ENCODE measurements at regions not wholly inside any gene's neighbourhood (a gene's known extent, or its start where the extent isn't known, plus 50 kb on each side); places are given as distances from the start of the nearest gene placed in this dataset.

- Histone ChIP-seq H3K27ac (ENCODE audit: low read length) (no peak overlapping the region), H3K36me3 (ENCODE audit: control insufficient read depth in 1 of 2, insufficient read depth in 2 of 2, low read length in 2 of 2) (no peaks in the 10 kb centered on the region), H3K9me3 (ENCODE audit: control insufficient read depth in 1 of 2, low read length in 2 of 2) (peaks cover 0 to 21% of the 10 kb centered on the region in 2 donors), H3K4me3 (ENCODE audit: low read depth in 1 of 2, low read length in 2 of 2) (no peak overlapping the region), H3K4me1 (ENCODE audit: control insufficient read depth in 1 of 2, insufficient read depth in 2 of 2, low read length in 2 of 2) (no peaks in the 10 kb centered on the region), H3K27me3 (ENCODE audit: low read depth, low read length) (no peaks in the 10 kb centered on the region)
Measured at GRCh38 chr10:106327747-106328146, 836.8 kb downstream of the SORCS1 start.

GRCh38 chr10:106320876-106321275 lies 843.6 kb downstream of the SORCS1 start:
- H3K4me3 ChIP-seq (ENCODE audit: low read depth in 1 of 2, low read length in 2 of 2) = no peak overlapping the region
- no peak overlapping the region for H3K27ac ChIP-seq (ENCODE audit: low read length)
- no peaks in the 10 kb centered on the region for H3K4me1 ChIP-seq (ENCODE audit: control insufficient read depth in 1 of 2, insufficient read depth in 2 of 2, low read length in 2 of 2)
- H3K27me3 ChIP-seq (ENCODE audit: low read depth, low read length) = no peaks in the 10 kb centered on the region
- H3K36me3 ChIP-seq (ENCODE audit: control insufficient read depth in 1 of 2, insufficient read depth in 2 of 2, low read length in 2 of 2) = no peaks in the 10 kb centered on the region
- H3K9me3 ChIP-seq (ENCODE audit: control insufficient read depth in 1 of 2, low read length in 2 of 2) = no peaks in the 10 kb centered on the region

GRCh38 chr10:106320078-106320477 lies 844.4 kb downstream of the SORCS1 start:
- Histone ChIP-seq H3K27me3 (ENCODE audit: low read depth, low read length) (no peaks in the 10 kb centered on the region), H3K36me3 (ENCODE audit: control insufficient read depth in 1 of 2, insufficient read depth in 2 of 2, low read length in 2 of 2) (no peaks in the 10 kb centered on the region), H3K9me3 (ENCODE audit: control insufficient read depth in 1 of 2, low read length in 2 of 2) (no peaks in the 10 kb centered on the region), H3K4me3 (ENCODE audit: low read depth in 1 of 2, low read length in 2 of 2) (no peak overlapping the region), H3K4me1 (ENCODE audit: control insufficient read depth in 1 of 2, insufficient read depth in 2 of 2, low read length in 2 of 2) (no peaks in the 10 kb centered on the region), H3K27ac (ENCODE audit: low read length) (no peak overlapping the region)

- H3K27ac ChIP-seq (ENCODE audit: low read length) = no peak overlapping the region
- no peaks in the 10 kb centered on the region for H3K9me3 ChIP-seq (ENCODE audit: control insufficient read depth in 1 of 2, low read length in 2 of 2)
- no peaks in the 10 kb centered on the region for H3K27me3 ChIP-seq (ENCODE audit: low read depth, low read length)
- no peaks in the 10 kb centered on the region for H3K36me3 ChIP-seq (ENCODE audit: control insufficient read depth in 1 of 2, insufficient read depth in 2 of 2, low read length in 2 of 2)
- no peak overlapping the region for H3K4me3 ChIP-seq (ENCODE audit: low read depth in 1 of 2, low read length in 2 of 2)
- no peaks in the 10 kb centered on the region for H3K4me1 ChIP-seq (ENCODE audit: control insufficient read depth in 1 of 2, insufficient read depth in 2 of 2, low read length in 2 of 2)
Measured at GRCh38 chr10:106317554-106317953, 847.0 kb downstream of the SORCS1 start.

- Histone ChIP-seq H3K9me3 (ENCODE audit: control insufficient read depth in 1 of 2, low read length in 2 of 2) (no peaks in the 10 kb centered on the region), H3K4me1 (ENCODE audit: control insufficient read depth in 1 of 2, insufficient read depth in 2 of 2, low read length in 2 of 2) (no peaks in the 10 kb centered on the region), H3K36me3 (ENCODE audit: control insufficient read depth in 1 of 2, insufficient read depth in 2 of 2, low read length in 2 of 2) (no peaks in the 10 kb centered on the region), H3K27me3 (ENCODE audit: low read depth, low read length) (no peaks in the 10 kb centered on the region), H3K4me3 (ENCODE audit: low read depth in 1 of 2, low read length in 2 of 2) (no peak overlapping the region), H3K27ac (ENCODE audit: low read length) (no peak overlapping the region)
Measured at GRCh38 chr10:106313041-106313440, 851.5 kb downstream of the SORCS1 start.

- Histone ChIP-seq H3K4me3 (ENCODE audit: low read depth in 1 of 2, low read length in 2 of 2) (no peak overlapping the region), H3K4me1 (ENCODE audit: control insufficient read depth in 1 of 2, insufficient read depth in 2 of 2, low read length in 2 of 2) (no peaks in the 10 kb centered on the region), H3K27me3 (ENCODE audit: low read depth, low read length) (no peaks in the 10 kb centered on the region), H3K27ac (ENCODE audit: low read length) (no peak overlapping the region), H3K36me3 (ENCODE audit: control insufficient read depth in 1 of 2, insufficient read depth in 2 of 2, low read length in 2 of 2) (no peaks in the 10 kb centered on the region), H3K9me3 (ENCODE audit: control insufficient read depth in 1 of 2, low read length in 2 of 2) (no peaks in the 10 kb centered on the region)
Measured at GRCh38 chr10:106312087-106312486, 852.4 kb downstream of the SORCS1 start.

GRCh38 chr10:106311590-106311989 lies 852.9 kb downstream of the SORCS1 start:
- Histone ChIP-seq H3K27ac (ENCODE audit: low read length) (no peak overlapping the region), H3K4me1 (ENCODE audit: control insufficient read depth in 1 of 2, insufficient read depth in 2 of 2, low read length in 2 of 2) (no peaks in the 10 kb centered on the region), H3K9me3 (ENCODE audit: control insufficient read depth in 1 of 2, low read length in 2 of 2) (no peaks in the 10 kb centered on the region), H3K27me3 (ENCODE audit: low read depth, low read length) (no peaks in the 10 kb centered on the region), H3K36me3 (ENCODE audit: control insufficient read depth in 1 of 2, insufficient read depth in 2 of 2, low read length in 2 of 2) (no peaks in the 10 kb centered on the region), H3K4me3 (ENCODE audit: low read depth in 1 of 2, low read length in 2 of 2) (no peak overlapping the region)

GRCh38 chr10:106310596-106310995 lies 853.9 kb downstream of the SORCS1 start:
- H3K36me3 ChIP-seq (ENCODE audit: control insufficient read depth in 1 of 2, insufficient read depth in 2 of 2, low read length in 2 of 2) = no peaks in the 10 kb centered on the region
- no peaks in the 10 kb centered on the region for H3K27me3 ChIP-seq (ENCODE audit: low read depth, low read length)
- H3K9me3 ChIP-seq (ENCODE audit: control insufficient read depth in 1 of 2, low read length in 2 of 2) = no peaks in the 10 kb centered on the region
- no peak overlapping the region for H3K4me3 ChIP-seq (ENCODE audit: low read depth in 1 of 2, low read length in 2 of 2)
- no peak overlapping the region for H3K27ac ChIP-seq (ENCODE audit: low read length)
- no peaks in the 10 kb centered on the region for H3K4me1 ChIP-seq (ENCODE audit: control insufficient read depth in 1 of 2, insufficient read depth in 2 of 2, low read length in 2 of 2)

- Histone ChIP-seq H3K27ac (ENCODE audit: low read length) (no peak overlapping the region), H3K4me3 (ENCODE audit: low read depth in 1 of 2, low read length in 2 of 2) (no peak overlapping the region), H3K27me3 (ENCODE audit: low read depth, low read length) (no peaks in the 10 kb centered on the region), H3K36me3 (ENCODE audit: control insufficient read depth in 1 of 2, insufficient read depth in 2 of 2, low read length in 2 of 2) (no peaks in the 10 kb centered on the region), H3K4me1 (ENCODE audit: control insufficient read depth in 1 of 2, insufficient read depth in 2 of 2, low read length in 2 of 2) (no peaks in the 10 kb centered on the region), H3K9me3 (ENCODE audit: control insufficient read depth in 1 of 2, low read length in 2 of 2) (no peaks in the 10 kb centered on the region)
Measured at GRCh38 chr10:106309376-106309775, 855.1 kb downstream of the SORCS1 start.

GRCh38 chr10:106308284-106308683 lies 856.2 kb downstream of the SORCS1 start:
- H3K4me1 ChIP-seq (ENCODE audit: control insufficient read depth in 1 of 2, insufficient read depth in 2 of 2, low read length in 2 of 2) = no peaks in the 10 kb centered on the region

GRCh38 chr10:106304056-106304455 lies 860.5 kb downstream of the SORCS1 start:
- H3K4me1 ChIP-seq (ENCODE audit: control insufficient read depth in 1 of 2, insufficient read depth in 2 of 2, low read length in 2 of 2) = no peaks in the 10 kb centered on the region
- H3K9me3 ChIP-seq (ENCODE audit: control insufficient read depth in 1 of 2, low read length in 2 of 2) = no peaks in the 10 kb centered on the region
- no peak overlapping the region for H3K27ac ChIP-seq (ENCODE audit: low read length)
- H3K36me3 ChIP-seq (ENCODE audit: control insufficient read depth in 1 of 2, insufficient read depth in 2 of 2, low read length in 2 of 2) = no peaks in the 10 kb centered on the region
- H3K4me3 ChIP-seq (ENCODE audit: low read depth in 1 of 2, low read length in 2 of 2) = no peak overlapping the region
- no peaks in the 10 kb centered on the region for H3K27me3 ChIP-seq (ENCODE audit: low read depth, low read length)

More at GRCh38 chr10:106308284-106308683, 856.2 kb downstream of the SORCS1 start:
- H3K27me3 ChIP-seq (ENCODE audit: low read depth, low read length) = no peaks in the 10 kb centered on the region
- no peaks in the 10 kb centered on the region for H3K9me3 ChIP-seq (ENCODE audit: control insufficient read depth in 1 of 2, low read length in 2 of 2)
- no peak overlapping the region for H3K27ac ChIP-seq (ENCODE audit: low read length)
- no peak overlapping the region for H3K4me3 ChIP-seq (ENCODE audit: low read depth in 1 of 2, low read length in 2 of 2)
- no peaks in the 10 kb centered on the region for H3K36me3 ChIP-seq (ENCODE audit: control insufficient read depth in 1 of 2, insufficient read depth in 2 of 2, low read length in 2 of 2)

GRCh38 chr10:106302961-106303360 lies 861.5 kb downstream of the SORCS1 start:
- Histone ChIP-seq H3K4me1 (ENCODE audit: control insufficient read depth in 1 of 2, insufficient read depth in 2 of 2, low read length in 2 of 2) (no peaks in the 10 kb centered on the region), H3K4me3 (ENCODE audit: low read depth in 1 of 2, low read length in 2 of 2) (no peak overlapping the region), H3K27me3 (ENCODE audit: low read depth, low read length) (no peaks in the 10 kb centered on the region), H3K36me3 (ENCODE audit: control insufficient read depth in 1 of 2, insufficient read depth in 2 of 2, low read length in 2 of 2) (no peaks in the 10 kb centered on the region), H3K9me3 (ENCODE audit: control insufficient read depth in 1 of 2, low read length in 2 of 2) (no peaks in the 10 kb centered on the region), H3K27ac (ENCODE audit: low read length) (no peak overlapping the region)
